NB4 (cell line): ENCODE measurements at regions not wholly inside any gene's neighbourhood (a gene's known extent, or its start where the extent isn't known, plus 50 kb on each side); places are given as distances from the start of the nearest gene placed in this dataset.

Source experiments
- DNase-seq: peaks from one replicate; pipeline ENCODE4 v3.0.0; 2010; ENCODE audit warnings: low read depth
- H3K4me3 ChIP-seq: one replicate; pipeline ENCODE4 v1.5.1; 2011; ENCODE audit warnings: mild to moderate bottlenecking, low read depth, low read length, moderate library complexity
- MYC ChIP-seq: IDR thresholded peaks from 2 replicates; pipeline ENCODE4 v1.6.1; 2011; ENCODE audit warnings: low read depth, low read length
- POLR2A ChIP-seq: IDR thresholded peaks from 2 replicates; pipeline ENCODE4 v1.6.1; 2011; ENCODE audit warnings: mild to moderate bottlenecking; ENCODE audit not compliant: insufficient read length; ENCODE audit errors: extremely low read depth
- TF ChIP-seq, protein P1 (sequence below): IDR thresholded peaks from one replicate; pipeline ENCODE4 v1.5.1; 2012; ENCODE audit warnings: low read depth, low read length
- TF ChIP-seq, protein P2 (sequence below): IDR thresholded peaks from 2 replicates; pipeline ENCODE4 v1.6.1; 2011; ENCODE audit warnings: low read depth, low read length

DNA sequence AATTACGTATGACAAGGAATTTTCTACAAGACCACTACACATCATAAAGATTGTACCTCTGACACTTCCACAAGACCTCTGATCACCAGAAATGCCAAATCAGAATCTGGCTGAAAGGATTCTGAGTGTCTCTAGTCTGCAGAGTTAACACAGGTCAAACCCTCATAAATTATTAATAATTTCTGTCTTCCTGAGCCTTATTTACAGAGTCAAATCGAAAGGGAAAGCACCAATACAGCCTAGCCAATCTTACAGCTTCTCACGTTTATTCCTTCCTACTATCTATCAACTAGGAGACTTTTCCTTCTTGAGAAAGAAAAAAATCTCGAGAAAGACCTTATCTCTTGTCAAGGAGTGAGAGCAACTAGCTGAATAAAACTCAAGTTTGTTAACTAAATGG, 2151.6 kb downstream of the MRPL39 start:
- TF ChIP-seq, protein P1, sequence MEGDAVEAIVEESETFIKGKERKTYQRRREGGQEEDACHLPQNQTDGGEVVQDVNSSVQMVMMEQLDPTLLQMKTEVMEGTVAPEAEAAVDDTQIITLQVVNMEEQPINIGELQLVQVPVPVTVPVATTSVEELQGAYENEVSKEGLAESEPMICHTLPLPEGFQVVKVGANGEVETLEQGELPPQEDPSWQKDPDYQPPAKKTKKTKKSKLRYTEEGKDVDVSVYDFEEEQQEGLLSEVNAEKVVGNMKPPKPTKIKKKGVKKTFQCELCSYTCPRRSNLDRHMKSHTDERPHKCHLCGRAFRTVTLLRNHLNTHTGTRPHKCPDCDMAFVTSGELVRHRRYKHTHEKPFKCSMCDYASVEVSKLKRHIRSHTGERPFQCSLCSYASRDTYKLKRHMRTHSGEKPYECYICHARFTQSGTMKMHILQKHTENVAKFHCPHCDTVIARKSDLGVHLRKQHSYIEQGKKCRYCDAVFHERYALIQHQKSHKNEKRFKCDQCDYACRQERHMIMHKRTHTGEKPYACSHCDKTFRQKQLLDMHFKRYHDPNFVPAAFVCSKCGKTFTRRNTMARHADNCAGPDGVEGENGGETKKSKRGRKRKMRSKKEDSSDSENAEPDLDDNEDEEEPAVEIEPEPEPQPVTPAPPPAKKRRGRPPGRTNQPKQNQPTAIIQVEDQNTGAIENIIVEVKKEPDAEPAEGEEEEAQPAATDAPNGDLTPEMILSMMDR = no peak
- TF ChIP-seq MYC (no peak), POLR2A (no peak)
- TF ChIP-seq, protein P2, sequence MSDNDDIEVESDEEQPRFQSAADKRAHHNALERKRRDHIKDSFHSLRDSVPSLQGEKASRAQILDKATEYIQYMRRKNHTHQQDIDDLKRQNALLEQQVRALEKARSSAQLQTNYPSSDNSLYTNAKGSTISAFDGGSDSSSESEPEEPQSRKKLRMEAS = no peak
- no peak overlapping the region for H3K4me3 ChIP-seq
- DNase-seq = no peak

DNA sequence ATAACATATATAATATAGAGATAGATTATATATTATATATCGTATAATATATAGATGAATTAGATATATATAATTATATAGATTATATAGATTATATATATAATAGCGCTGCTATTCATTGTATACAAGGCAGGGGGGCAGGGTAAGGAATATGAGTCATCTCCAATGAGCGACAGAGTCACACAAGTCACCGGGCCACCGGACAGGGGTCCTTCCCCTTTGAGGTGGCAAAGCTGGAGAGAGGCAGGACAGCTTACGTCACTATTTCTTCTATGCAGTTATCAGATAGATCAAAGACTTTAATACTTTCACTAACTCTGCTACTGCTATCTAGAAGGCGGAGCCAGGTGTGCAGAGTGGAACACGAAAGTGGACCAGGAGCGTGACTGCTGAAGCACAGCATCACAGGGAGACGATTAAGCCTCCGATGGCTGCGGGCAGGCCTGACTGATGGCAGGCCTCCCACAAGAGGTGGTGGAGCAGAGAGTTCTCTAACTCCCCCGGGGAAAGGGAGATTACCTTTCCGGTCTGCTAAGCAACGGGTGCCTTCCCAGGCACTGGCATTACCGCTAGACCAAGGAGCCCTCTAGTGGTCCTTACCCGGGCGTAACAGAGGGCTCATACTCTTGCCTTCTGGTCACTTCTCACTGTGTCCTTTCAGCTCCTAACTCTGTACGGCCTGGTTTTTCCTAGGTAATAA, 2154.7 kb downstream of the MRPL39 start:
- DNase-seq = peak; percentile 12
- no peak overlapping the region for H3K4me3 ChIP-seq
- TF ChIP-seq, protein P2 = no peak
- TF ChIP-seq MYC = no peak
- no peak for TF ChIP-seq POLR2A

DNA sequence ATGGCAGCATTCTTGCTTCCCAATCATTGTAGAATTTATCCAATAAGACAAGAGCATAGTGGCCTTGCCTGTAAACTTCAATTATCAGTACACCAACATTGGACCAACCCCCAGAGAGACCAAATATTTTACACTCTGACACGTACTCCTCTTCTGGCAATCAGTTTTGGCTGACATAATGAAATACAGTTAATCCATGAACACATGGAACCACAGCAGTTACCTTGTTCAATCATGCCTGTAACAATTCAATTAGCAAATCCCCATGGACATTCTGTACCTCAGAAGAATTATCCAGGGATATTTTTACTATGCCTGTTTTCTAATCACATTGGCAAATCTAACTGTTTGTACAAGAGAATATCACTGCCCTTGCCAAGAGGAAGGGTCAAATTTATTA, 2162.0 kb downstream of the MRPL39 start:
- H3K4me3 ChIP-seq = no peak overlapping the region
- no peak for TF ChIP-seq POLR2A
- TF ChIP-seq, protein P1 = no peak
- DNase-seq = no peak

DNA sequence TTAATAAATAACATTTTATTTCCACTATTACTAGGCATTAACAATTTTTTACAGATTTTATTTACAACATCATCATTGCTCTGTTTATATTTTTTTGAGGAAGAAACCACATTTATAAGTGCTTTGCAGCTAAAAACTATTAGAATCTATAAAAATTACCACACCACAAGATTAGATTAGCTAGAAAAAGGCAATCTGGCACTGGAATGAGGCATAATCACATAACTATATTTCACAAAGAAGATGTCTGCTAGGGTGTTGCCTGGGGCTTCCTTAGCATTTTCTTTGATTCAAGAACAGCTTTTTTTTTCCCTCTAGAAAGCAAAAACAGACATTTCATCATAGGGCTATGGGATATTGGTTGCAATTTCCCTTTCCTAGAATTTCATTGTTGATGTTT, 2169.2 kb downstream of the MRPL39 start:
- TF ChIP-seq POLR2A = no peak
- no peak for DNase-seq
- H3K4me3 ChIP-seq = no peak overlapping the region

DNA sequence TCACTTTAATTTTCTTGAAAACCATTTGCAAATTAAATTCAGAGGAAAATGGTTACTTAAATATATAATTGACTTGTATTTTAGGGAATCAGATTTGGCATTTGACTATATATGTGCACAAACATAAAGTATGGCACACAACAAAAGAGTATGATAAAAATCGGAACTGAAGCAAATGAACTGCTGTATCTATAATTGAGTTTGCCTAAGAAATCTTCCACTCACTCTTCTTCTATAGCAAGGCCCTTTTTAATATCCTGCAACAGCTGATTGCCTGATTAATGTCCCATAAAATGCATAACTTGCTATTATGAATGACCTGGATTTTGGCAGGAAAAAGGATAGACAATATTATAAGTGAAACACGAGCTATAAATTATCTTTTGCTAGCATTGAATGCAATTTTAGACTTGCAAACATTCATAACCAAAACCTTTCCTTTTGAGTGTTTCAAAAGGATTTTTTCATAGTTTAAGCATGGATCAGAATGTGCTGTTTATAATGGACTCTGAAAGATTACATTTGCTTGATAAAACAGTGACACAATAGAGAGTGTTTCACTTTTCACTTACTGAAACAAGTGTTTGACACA, 2204.3 kb downstream of the MRPL39 start:
- no peak for DNase-seq
- no peak overlapping the region for H3K4me3 ChIP-seq
- no peak for TF ChIP-seq POLR2A
- TF ChIP-seq, protein P1 = no peak
- no peak for TF ChIP-seq MYC
- TF ChIP-seq, protein P2 = no peak

DNA sequence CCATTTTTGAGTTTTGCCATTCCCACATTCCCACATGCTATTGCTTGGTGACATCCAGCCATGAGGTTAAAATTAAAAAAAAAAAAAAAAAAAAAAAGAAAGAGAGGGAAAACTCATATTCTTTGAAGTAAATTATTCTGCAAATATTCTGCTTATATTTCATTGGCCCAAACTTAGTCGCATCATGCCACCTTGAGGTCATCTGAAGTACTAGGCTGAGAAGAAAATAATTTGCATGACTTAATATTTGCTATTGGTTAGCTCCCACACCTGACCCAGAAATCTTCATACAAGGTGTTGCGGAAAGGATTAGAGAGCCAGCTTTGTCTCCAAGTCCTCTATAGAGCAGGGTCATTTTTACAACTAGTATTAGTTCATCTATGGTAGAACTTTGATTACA, 2206.0 kb downstream of the MRPL39 start:
- H3K4me3 ChIP-seq = no peak overlapping the region
- TF ChIP-seq, protein P2 = no peak
- TF ChIP-seq, protein P1 = peak; percentile 31
- DNase-seq = peak; percentile 27

DNA sequence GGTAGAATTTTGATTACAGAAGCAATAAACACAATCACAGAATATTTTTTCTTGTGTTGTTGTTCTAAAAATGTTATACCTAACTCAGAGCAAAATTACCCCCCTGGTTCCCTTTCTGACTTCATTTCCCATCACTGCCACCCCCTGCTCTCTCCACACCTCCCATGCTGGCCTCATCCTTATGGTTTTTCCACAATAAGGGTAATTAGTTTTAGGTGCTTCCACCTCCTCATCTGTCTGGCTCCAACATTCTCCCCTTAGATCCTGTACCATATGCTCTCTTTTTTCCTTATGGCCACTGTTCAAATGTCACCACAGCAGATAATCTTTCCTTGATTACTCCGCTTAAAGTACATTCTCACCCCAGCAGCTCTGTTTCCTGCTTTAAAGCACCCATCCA, 2208.6 kb downstream of the MRPL39 start:
- TF ChIP-seq, protein P2 = no peak
- TF ChIP-seq, protein P1 = no peak
- TF ChIP-seq MYC = no peak
- no peak for TF ChIP-seq POLR2A
- no peak for DNase-seq

More for the DNA sequence above, 2208.6 kb downstream of the MRPL39 start:
- no peak overlapping the region for H3K4me3 ChIP-seq
